ENCODE measurements at regions not wholly inside any gene's neighbourhood (a gene's known extent, or its start where the extent isn't known, plus 50 kb on each side); places are given as distances from the start of the nearest gene placed in this dataset.

GRCh38 chr13:90956031-90956430 is 391.5 kb upstream of the MIR17HG start:
- Histone ChIP-seq H3K27ac (no peak overlapping the region), H3K79me2 (no peaks in the 10 kb centered on the region), H3K9me2 (replicated peaks; ENCODE audit: insufficient read depth) (no peaks in the 10 kb centered on the region), H3K27me3 (no peaks in the 10 kb centered on the region), H3K4me1 (ENCODE audit: insufficient read depth) (no peaks in the 10 kb centered on the region), H3K9me3 (ENCODE audit: low read depth) (no peaks in the 10 kb centered on the region), H4K20me1 (ENCODE audit: insufficient read depth, poor library complexity, severe bottlenecking) (no peaks in the 10 kb centered on the region), H3K4me2 (no peak overlapping the region), H3K36me3 (replicated peaks; ENCODE audit: insufficient read depth, low read depth) (no peaks in the 10 kb centered on the region), H2AFZ (no peak overlapping the region), H3K4me3 (no peak overlapping the region)
- peak; percentile 10 for DNase-seq (ENCODE audit: low spot score)
- TF ChIP-seq CTCF (IDR thresholded peaks at IDR 0.05; ENCODE audit: poor library complexity) (no peak), EZH2 (IDR thresholded peaks at IDR 0.05; ENCODE audit: borderline replicate concordance) (no peak), EZH2phosphoT487 (IDR thresholded peaks at IDR 0.05; ENCODE audit: low read depth, severe bottlenecking, unreplicated experiment) (no peak)
- WGBS (ENCODE audit: low lambda C conversion rate, missing lambda C conversion rate) = 33% methylated on average over 1 of the region's 1 CpG

- no peaks in the 10 kb centered on the region for H3K36me3 ChIP-seq (replicated peaks; ENCODE audit: insufficient read depth, low read depth)
- no peak overlapping the region for H2AFZ ChIP-seq
- WGBS (ENCODE audit: low lambda C conversion rate, missing lambda C conversion rate) = 76% methylated on average over 2 of the region's 2 CpGs
- H3K27me3 ChIP-seq = no peaks in the 10 kb centered on the region
- no peak overlapping the region for H3K27ac ChIP-seq
- H3K9me3 ChIP-seq (ENCODE audit: low read depth) = no peaks in the 10 kb centered on the region
- H3K79me2 ChIP-seq = no peaks in the 10 kb centered on the region
- no peaks in the 10 kb centered on the region for H4K20me1 ChIP-seq (ENCODE audit: insufficient read depth, poor library complexity, severe bottlenecking)
- DNase-seq (ENCODE audit: low spot score) = no peak
- no peak for TF ChIP-seq EZH2 (IDR thresholded peaks at IDR 0.05; ENCODE audit: borderline replicate concordance)
- no peak for TF ChIP-seq EZH2phosphoT487 (IDR thresholded peaks at IDR 0.05; ENCODE audit: low read depth, severe bottlenecking, unreplicated experiment)
- no peak for TF ChIP-seq CTCF (IDR thresholded peaks at IDR 0.05; ENCODE audit: poor library complexity)
- H3K4me3 ChIP-seq = no peak overlapping the region
- no peaks in the 10 kb centered on the region for H3K4me1 ChIP-seq (ENCODE audit: insufficient read depth)
- H3K4me2 ChIP-seq = no peak overlapping the region
- no peaks in the 10 kb centered on the region for H3K9me2 ChIP-seq (replicated peaks; ENCODE audit: insufficient read depth)
Observed at GRCh38 chr13:90958866-90959265, 388.6 kb upstream of the MIR17HG start.

- no peaks in the 10 kb centered on the region for H4K20me1 ChIP-seq (ENCODE audit: insufficient read depth, poor library complexity, severe bottlenecking)
- no peak overlapping the region for H2AFZ ChIP-seq
- no peaks in the 10 kb centered on the region for H3K27me3 ChIP-seq
- H3K27ac ChIP-seq = no peak overlapping the region
- no peaks in the 10 kb centered on the region for H3K9me3 ChIP-seq (ENCODE audit: low read depth)
- no peaks in the 10 kb centered on the region for H3K4me1 ChIP-seq (ENCODE audit: insufficient read depth)
- TF ChIP-seq CTCF (IDR thresholded peaks at IDR 0.05; ENCODE audit: poor library complexity) (peak; percentile 59), EZH2 (IDR thresholded peaks at IDR 0.05; ENCODE audit: borderline replicate concordance) (no peak)
- H3K79me2 ChIP-seq = no peaks in the 10 kb centered on the region
- H3K4me3 ChIP-seq = no peak overlapping the region
- no peaks in the 10 kb centered on the region for H3K36me3 ChIP-seq (replicated peaks; ENCODE audit: insufficient read depth, low read depth)
- 48% methylated on average over 2 of the region's 2 CpGs for WGBS (ENCODE audit: low lambda C conversion rate, missing lambda C conversion rate)
- DNase-seq (ENCODE audit: low spot score) = peak; percentile 47
- H3K9me2 ChIP-seq (replicated peaks; ENCODE audit: insufficient read depth) = no peaks in the 10 kb centered on the region
- no peak overlapping the region for H3K4me2 ChIP-seq
Observed at GRCh38 chr13:90968166-90968904, 379.2 kb upstream of the MIR17HG start.
